H7 (cell line): ENCODE measurements at regions not wholly inside any gene's neighbourhood (a gene's known extent, or its start where the extent isn't known, plus 50 kb on each side); places are given as distances from the start of the nearest gene placed in this dataset.
A peak's percentile ranks its signal among the peaks of the same experiment; 100 is the strongest.

ENCODE experiments used
- DNase-seq: peaks from one replicate; pipeline ENCODE4 v3.0.0; 2012
- H3K27me3 ChIP-seq: 2 replicates; pipeline ENCODE4 v1.6.0; 2011; ENCODE audit warnings: mild to moderate bottlenecking, low read length; ENCODE audit not compliant: control insufficient read depth, insufficient read depth
- H3K36me3 ChIP-seq: replicated peaks from 2 replicates; pipeline ENCODE4 v1.5.1; 2011; ENCODE audit warnings: low read length; ENCODE audit not compliant: control insufficient read depth, insufficient read depth
- H3K4me3 ChIP-seq: 2 replicates; pipeline ENCODE4 v1.5.1; 2011; ENCODE audit warnings: low read depth, mild to moderate bottlenecking, control low read depth, low read length, moderate library complexity; ENCODE audit not compliant: insufficient read depth

GRCh38 chr1:238018214-238018613 lies 127.5 kb upstream of the ZP4 start:
- H3K4me3 ChIP-seq: no peak overlapping the region
- H3K27me3 ChIP-seq: no peaks in the 10 kb centered on the region
- no peaks in the 10 kb centered on the region for H3K36me3 ChIP-seq
- no peak for DNase-seq

- H3K4me3 ChIP-seq: no peak overlapping the region
- H3K27me3 ChIP-seq: no peaks in the 10 kb centered on the region
- H3K36me3 ChIP-seq: no peaks in the 10 kb centered on the region
- no peak for DNase-seq
Observed at GRCh38 chr1:238006779-238007178, 116.1 kb upstream of the ZP4 start.

GRCh38 chr1:238005116-238005515 lies 114.4 kb upstream of the ZP4 start:
- Histone ChIP-seq H3K27me3 (no peaks in the 10 kb centered on the region), H3K36me3 (no peaks in the 10 kb centered on the region), H3K4me3 (no peak overlapping the region)
- DNase-seq: no peak

GRCh38 chr1:238001818-238002217 lies 111.1 kb upstream of the ZP4 start:
- Histone ChIP-seq H3K4me3 (no peak overlapping the region), H3K27me3 (no peaks in the 10 kb centered on the region), H3K36me3 (no peaks in the 10 kb centered on the region)
- no peak for DNase-seq

GRCh38 chr1:237999426-238000052 lies 108.8 kb upstream of the ZP4 start:
- H3K4me3 ChIP-seq: no peak overlapping the region
- no peaks in the 10 kb centered on the region for H3K36me3 ChIP-seq
- no peak for DNase-seq
- no peaks in the 10 kb centered on the region for H3K27me3 ChIP-seq

GRCh38 chr1:237998581-237998980 lies 107.9 kb upstream of the ZP4 start:
- no peaks in the 10 kb centered on the region for H3K27me3 ChIP-seq
- no peak for DNase-seq
- no peak overlapping the region for H3K4me3 ChIP-seq
- no peaks in the 10 kb centered on the region for H3K36me3 ChIP-seq

- no peak for DNase-seq
- Histone ChIP-seq H3K27me3 (no peaks in the 10 kb centered on the region), H3K4me3 (no peak overlapping the region), H3K36me3 (no peaks in the 10 kb centered on the region)
Observed at GRCh38 chr1:237983496-237983895, 92.8 kb upstream of the ZP4 start.

- Histone ChIP-seq H3K27me3 (no peaks in the 10 kb centered on the region), H3K4me3 (no peak overlapping the region), H3K36me3 (no peaks in the 10 kb centered on the region)
- DNase-seq: no peak
Observed at GRCh38 chr1:237981223-237981622, 90.5 kb upstream of the ZP4 start.

- DNase-seq: no peak
- H3K27me3 ChIP-seq: no peaks in the 10 kb centered on the region
Observed at GRCh38 chr1:237976331-237976730, 85.6 kb upstream of the ZP4 start.

GRCh38 chr1:237975903-237976302 lies 85.2 kb upstream of the ZP4 start:
- no peaks in the 10 kb centered on the region for H3K36me3 ChIP-seq
- no peak overlapping the region for H3K4me3 ChIP-seq
- no peak for DNase-seq
- no peaks in the 10 kb centered on the region for H3K27me3 ChIP-seq

More at GRCh38 chr1:237976331-237976730, 85.6 kb upstream of the ZP4 start:
- Histone ChIP-seq H3K4me3 (no peak overlapping the region), H3K36me3 (no peaks in the 10 kb centered on the region)

GRCh38 chr1:237975376-237975775 lies 84.7 kb upstream of the ZP4 start:
- DNase-seq: no peak
- H3K4me3 ChIP-seq: no peak overlapping the region
- no peaks in the 10 kb centered on the region for H3K36me3 ChIP-seq
- no peaks in the 10 kb centered on the region for H3K27me3 ChIP-seq

- no peak for DNase-seq
- no peaks in the 10 kb centered on the region for H3K36me3 ChIP-seq
Observed at GRCh38 chr1:237972186-237972585, 81.5 kb upstream of the ZP4 start.

GRCh38 chr1:237962985-237963384 lies 72.3 kb upstream of the ZP4 start:
- H3K36me3 ChIP-seq: no peaks in the 10 kb centered on the region
- no peak overlapping the region for H3K4me3 ChIP-seq
- H3K27me3 ChIP-seq: no peaks in the 10 kb centered on the region
- DNase-seq: no peak

More at GRCh38 chr1:237972186-237972585, 81.5 kb upstream of the ZP4 start:
- Histone ChIP-seq H3K4me3 (no peak overlapping the region), H3K27me3 (no peaks in the 10 kb centered on the region)

GRCh38 chr1:237961754-237962153 lies 71.0 kb upstream of the ZP4 start:
- no peaks in the 10 kb centered on the region for H3K27me3 ChIP-seq
- no peak for DNase-seq
- H3K4me3 ChIP-seq: no peak overlapping the region
- no peaks in the 10 kb centered on the region for H3K36me3 ChIP-seq

GRCh38 chr1:237959838-237960237 lies 69.1 kb upstream of the ZP4 start:
- Histone ChIP-seq H3K27me3 (no peaks in the 10 kb centered on the region), H3K36me3 (no peaks in the 10 kb centered on the region), H3K4me3 (no peak overlapping the region)
- DNase-seq: no peak

GRCh38 chr1:237953238-237953637 lies 62.5 kb upstream of the ZP4 start:
- Histone ChIP-seq H3K36me3 (no peaks in the 10 kb centered on the region), H3K4me3 (no peak overlapping the region), H3K27me3 (no peaks in the 10 kb centered on the region)
- DNase-seq: peak; percentile 6
